Erythroblast (primary cell): ENCODE measurements at regions not wholly inside any gene's neighbourhood (a gene's known extent, or its start where the extent isn't known, plus 50 kb on each side); places are given as distances from the start of the nearest gene placed in this dataset.

Experiments
- GATA1 ChIP-seq: IDR thresholded peaks from 2 replicates; pipeline ENCODE4 v1.6.1; 2011; ENCODE audit warnings: low read depth, mild to moderate bottlenecking, control low read depth, low read length, moderate library complexity
- POLR2A ChIP-seq: IDR thresholded peaks from 2 replicates; pipeline ENCODE4 v1.6.1; 2011; ENCODE audit warnings: mild to moderate bottlenecking, low read length

- TF ChIP-seq POLR2A, result no peak
- TF ChIP-seq GATA1, result no peak
These were observed 890.5 kb downstream of the PDHA2 start for GRCh38 chr4:96730432-96730831.
